Loucy (cell line): ENCODE measurements at regions not wholly inside any gene's neighbourhood (a gene's known extent, or its start where the extent isn't known, plus 50 kb on each side); places are given as distances from the start of the nearest gene placed in this dataset.

Experiments used
- CTCF ChIP-seq: fragments of 200-600 bp; sonication (generic); conservative IDR thresholded peaks from 2 replicates; pipeline ENCODE4 v1.5.1; 2014; ENCODE audit warnings: mild to moderate bottlenecking, antibody characterized with exemption, low read length
- EZH2phosphoT487 ChIP-seq: fragments of 200-600 bp; IDR thresholded peaks from 2 replicates; pipeline ENCODE4 v1.6.1; 2018; ENCODE audit warnings: antibody characterized with exemption, mild to moderate bottlenecking, moderate library complexity, borderline replicate concordance

- TF ChIP-seq CTCF, result no peak
- TF ChIP-seq EZH2phosphoT487, result no peak
These were observed 1117.1 kb upstream of the PCDH9 start for GRCh38 chr13:68347220-68347619.
